Astrocyte (in vitro differentiated cells and primary cell): ENCODE measurements at regions not wholly inside any gene's neighbourhood (a gene's known extent, or its start where the extent isn't known, plus 50 kb on each side); places are given as distances from the start of the nearest gene placed in this dataset.

ENCODE experiments used
- DNase-seq: peaks from one replicate; pipeline ENCODE4 v3.0.0-alpha.2; 2010; ENCODE audit warnings: low read depth
- FAIRE-seq: peaks from 2 replicates; lab custom pipeline; 2011; peaks lifted over from hg19 to GRCh38; lab: Jason Lieb, UNC
- H2AFZ ChIP-seq: 2 replicates; pipeline ENCODE4 v1.6.0; 2012; ENCODE audit warnings: low read depth, low read length, inconsistent platforms
- H3K27ac ChIP-seq: 2 replicates; pipeline ENCODE4 v1.5.1; 2011; ENCODE audit warnings: low read depth, low read length, inconsistent platforms
- H3K27me3 ChIP-seq: 2 replicates; pipeline ENCODE4 v1.6.0; 2011; ENCODE audit warnings: low read length, inconsistent platforms; ENCODE audit not compliant: insufficient read depth
- H3K36me3 ChIP-seq: 2 replicates; pipeline ENCODE4 v1.5.1; 2011; ENCODE audit warnings: low read length, inconsistent platforms; ENCODE audit not compliant: insufficient read depth
- H3K4me1 ChIP-seq: 2 replicates; pipeline ENCODE4 v1.5.1; 2011; ENCODE audit warnings: low read length, inconsistent platforms; ENCODE audit not compliant: insufficient read depth
- H3K4me2 ChIP-seq: 2 replicates; pipeline ENCODE4 v1.6.0; 2012; ENCODE audit warnings: low read length, inconsistent platforms
- H3K4me3 ChIP-seq: 2 replicates; pipeline ENCODE4 v1.5.1; 2011; ENCODE audit warnings: low read depth, mild to moderate bottlenecking, low read length, inconsistent platforms; ENCODE audit not compliant: insufficient read depth
- H3K79me2 ChIP-seq: 2 replicates; pipeline ENCODE4 v1.6.0; 2012; ENCODE audit warnings: mild to moderate bottlenecking, low read length, inconsistent platforms; ENCODE audit not compliant: insufficient read depth
- H3K9ac ChIP-seq: 2 replicates; pipeline ENCODE4 v1.6.0; 2012; ENCODE audit warnings: mild to moderate bottlenecking, low read length, inconsistent platforms
- H3K9me3 ChIP-seq: 2 replicates; pipeline ENCODE4 v1.5.1; 2012; ENCODE audit warnings: low read depth, mild to moderate bottlenecking, low read length, inconsistent platforms; ENCODE audit not compliant: insufficient read depth
- H4K20me1 ChIP-seq: 2 replicates; pipeline ENCODE4 v1.6.0; 2012; ENCODE audit warnings: low read length, inconsistent platforms; ENCODE audit not compliant: insufficient read depth
- H3K27ac Mint-ChIP-seq: one replicate; pipeline ENCODE4 v1.8.0; 2021; ENCODE audit warnings: mild to moderate bottlenecking, mixed read lengths; ENCODE audit not compliant: unreplicated experiment
- H3K27me3 Mint-ChIP-seq: one replicate; pipeline ENCODE4 v1.8.0; 2021; ENCODE audit warnings: low read depth, mixed read lengths; ENCODE audit not compliant: unreplicated experiment
- H3K36me3 Mint-ChIP-seq: one replicate; pipeline ENCODE4 v1.8.0; 2021; ENCODE audit warnings: low read depth, mixed read lengths; ENCODE audit not compliant: unreplicated experiment
- H3K4me1 Mint-ChIP-seq: one replicate; pipeline ENCODE4 v1.8.0; 2021; ENCODE audit warnings: low read depth, mixed read lengths; ENCODE audit not compliant: unreplicated experiment
- H3K4me3 Mint-ChIP-seq: one replicate; pipeline ENCODE4 v1.8.0; 2021; ENCODE audit warnings: mild to moderate bottlenecking, moderate library complexity, mixed read lengths; ENCODE audit not compliant: unreplicated experiment
- H3K9me3 Mint-ChIP-seq: one replicate; pipeline ENCODE4 v1.8.0; 2021; ENCODE audit warnings: mild to moderate bottlenecking, mixed read lengths; ENCODE audit not compliant: unreplicated experiment
- CTCF ChIP-seq: IDR thresholded peaks from 2 replicates; pipeline ENCODE4 v1.5.1; 2011; ENCODE audit warnings: low read depth, mild to moderate bottlenecking, inconsistent platforms, low read length, moderate library complexity; ENCODE audit not compliant: insufficient read depth
- EZH2 ChIP-seq: IDR thresholded peaks from 2 replicates; pipeline ENCODE4 v1.6.1; 2012; ENCODE audit warnings: mild to moderate bottlenecking, low read length, inconsistent platforms; ENCODE audit not compliant: insufficient read depth

- Histone ChIP-seq H3K27ac (no peak overlapping the region), H4K20me1 (no peaks in the 10 kb centered on the region), H3K4me3 (no peak overlapping the region), H3K4me2 (no peak overlapping the region), H3K27me3 (no peaks in the 10 kb centered on the region), H3K4me1 (no peaks in the 10 kb centered on the region), H3K36me3 (no peaks in the 10 kb centered on the region), H3K79me2 (no peaks in the 10 kb centered on the region), H3K9ac (no peak overlapping the region), H3K9me3 (peaks cover 8% of the 10 kb centered on the region), H2AFZ (no peak overlapping the region)
- Mint-ChIP-seq H3K4me3 (no peak overlapping the region), H3K36me3 (no peaks in the 10 kb centered on the region), H3K9me3 (no peaks in the 10 kb centered on the region), H3K27me3 (peaks cover 25% of the 10 kb centered on the region), H3K4me1 (no peaks in the 10 kb centered on the region), H3K27ac (no peak overlapping the region)
- no peak for DNase-seq
- no peak for TF ChIP-seq EZH2
- no peak for TF ChIP-seq CTCF
- FAIRE-seq, result no peak
Measured at GRCh38 chr22:49181942-49182341, 645.7 kb downstream of the BRD1 start.

GRCh38 chr22:49181431-49181830, 646.2 kb downstream of the BRD1 start:
- Mint-ChIP-seq H3K36me3 (no peaks in the 10 kb centered on the region), H3K27me3 (peaks cover 28% of the 10 kb centered on the region), H3K27ac (no peak overlapping the region), H3K9me3 (no peaks in the 10 kb centered on the region), H3K4me3 (no peak overlapping the region), H3K4me1 (no peaks in the 10 kb centered on the region)
- Histone ChIP-seq H3K36me3 (no peaks in the 10 kb centered on the region), H3K9ac (no peak overlapping the region), H3K9me3 (peaks cover 8% of the 10 kb centered on the region), H3K4me3 (no peak overlapping the region), H3K27me3 (no peaks in the 10 kb centered on the region), H4K20me1 (no peaks in the 10 kb centered on the region), H3K79me2 (no peaks in the 10 kb centered on the region), H2AFZ (no peak overlapping the region), H3K27ac (no peak overlapping the region), H3K4me2 (no peak overlapping the region), H3K4me1 (no peaks in the 10 kb centered on the region)
- no peak for TF ChIP-seq EZH2
- TF ChIP-seq CTCF, result no peak
- DNase-seq, result no peak
- no peak for FAIRE-seq

DNA sequence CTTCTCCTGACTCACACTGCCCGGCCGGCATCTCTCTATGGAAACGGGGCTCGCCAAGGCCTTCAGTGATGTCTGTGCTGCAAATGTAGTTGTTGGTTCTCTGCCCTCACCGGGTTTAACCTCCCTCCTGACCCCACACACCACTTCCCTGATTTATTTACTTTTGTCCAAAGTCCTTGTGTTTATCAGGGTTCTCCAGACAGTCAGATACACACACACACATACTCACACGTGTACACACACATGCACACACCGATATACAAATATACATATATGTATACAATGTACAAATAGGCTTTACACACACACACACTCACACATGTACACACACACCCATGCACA, 647.0 kb downstream of the BRD1 start:
- Histone ChIP-seq H3K27ac (no peak overlapping the region), H3K36me3 (no peaks in the 10 kb centered on the region), H3K27me3 (no peaks in the 10 kb centered on the region), H4K20me1 (no peaks in the 10 kb centered on the region), H3K9ac (no peak overlapping the region), H3K4me3 (no peak overlapping the region), H3K4me2 (no peak overlapping the region), H2AFZ (no peak overlapping the region), H3K79me2 (no peaks in the 10 kb centered on the region), H3K4me1 (no peaks in the 10 kb centered on the region), H3K9me3 (peaks cover 8% of the 10 kb centered on the region)
- Mint-ChIP-seq H3K4me1 (no peaks in the 10 kb centered on the region), H3K27me3 (peaks cover 28% of the 10 kb centered on the region), H3K27ac (no peak overlapping the region), H3K4me3 (no peak overlapping the region), H3K36me3 (no peaks in the 10 kb centered on the region), H3K9me3 (no peaks in the 10 kb centered on the region)
- no peak for DNase-seq
- TF ChIP-seq EZH2 (no peak), CTCF (no peak)
- no peak for FAIRE-seq
